ENCODE measurements at regions not wholly inside any gene's neighbourhood (a gene's known extent, or its start where the extent isn't known, plus 50 kb on each side); places are given as distances from the start of the nearest gene placed in this dataset.

GRCh38 chr2:94939349-94939748, 68.1 kb downstream of the TEKT4 start:
- DNase-seq: no peak

DNA sequence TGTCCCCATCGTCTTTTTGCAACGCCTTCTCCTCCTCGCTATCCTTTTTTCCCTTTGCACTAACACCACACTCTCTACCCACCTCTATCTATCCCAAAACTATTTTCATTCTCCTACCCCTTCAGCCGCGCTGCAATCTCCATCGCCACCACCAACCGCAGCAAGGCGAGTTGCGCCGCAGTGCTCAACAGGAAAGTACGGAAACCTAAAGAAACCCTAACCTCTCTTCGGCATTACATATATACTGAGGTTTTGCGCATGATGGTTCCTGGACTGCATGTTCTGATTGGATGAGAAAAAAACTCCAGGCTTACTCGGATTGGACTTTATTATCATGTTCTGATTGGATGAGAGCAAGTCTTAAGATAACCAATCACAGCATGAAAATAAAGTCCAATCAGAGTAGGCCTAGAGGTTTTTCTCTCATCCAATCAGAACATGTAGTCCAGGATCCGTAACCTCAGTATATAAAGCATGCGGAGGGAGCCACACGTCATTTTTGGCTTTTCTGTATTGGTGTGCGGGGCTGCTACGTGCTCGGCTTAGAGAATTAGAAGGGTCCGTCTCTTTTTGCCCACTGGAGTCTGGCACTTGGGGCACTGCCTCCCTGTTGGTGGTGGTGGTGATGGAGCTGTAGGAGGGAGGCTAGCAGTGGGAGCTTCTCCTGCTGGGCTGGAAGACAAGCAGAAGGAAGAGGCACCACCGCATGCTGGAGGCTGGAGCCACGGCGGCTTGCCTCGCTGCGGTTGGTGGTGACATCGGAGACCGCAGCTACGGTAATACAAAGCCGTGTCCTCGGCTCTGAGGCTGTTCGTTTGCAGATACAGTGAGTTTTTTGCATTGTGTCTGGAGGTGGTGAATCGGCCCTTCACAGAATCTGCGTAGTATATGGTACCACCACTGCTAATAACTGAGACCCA, 76.1 kb downstream of the TEKT4 start:
- no peak for DNase-seq

- DNase-seq: no peak
Measured at GRCh38 chr2:94955702-94956101, 69.8 kb upstream of the MAL start.

- DNase-seq: peak; percentile 10
Measured at GRCh38 chr2:94956797-94957391, 68.6 kb upstream of the MAL start.

- no peak for DNase-seq
Measured at GRCh38 chr2:94958245-94958644, 67.3 kb upstream of the MAL start.

DNA sequence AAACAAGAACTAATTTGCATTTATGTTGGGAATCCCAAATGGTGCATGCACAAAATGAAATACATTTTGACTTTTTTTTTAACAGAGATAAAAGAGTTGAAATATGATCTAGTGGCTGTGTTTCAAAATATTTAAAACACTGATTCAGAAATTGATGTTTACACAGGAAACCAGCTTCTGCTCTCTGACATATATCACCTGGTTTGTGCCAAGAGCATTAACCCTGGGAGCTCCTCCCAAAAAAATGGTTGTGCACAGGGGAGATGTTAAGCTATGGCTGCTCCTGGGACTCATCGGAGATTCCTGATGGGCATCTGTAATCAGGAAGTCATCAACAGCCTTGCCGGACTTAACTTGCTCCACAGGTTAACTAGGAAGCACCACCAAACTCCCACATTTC, 65.2 kb upstream of the MAL start:
- no peak for DNase-seq

DNA sequence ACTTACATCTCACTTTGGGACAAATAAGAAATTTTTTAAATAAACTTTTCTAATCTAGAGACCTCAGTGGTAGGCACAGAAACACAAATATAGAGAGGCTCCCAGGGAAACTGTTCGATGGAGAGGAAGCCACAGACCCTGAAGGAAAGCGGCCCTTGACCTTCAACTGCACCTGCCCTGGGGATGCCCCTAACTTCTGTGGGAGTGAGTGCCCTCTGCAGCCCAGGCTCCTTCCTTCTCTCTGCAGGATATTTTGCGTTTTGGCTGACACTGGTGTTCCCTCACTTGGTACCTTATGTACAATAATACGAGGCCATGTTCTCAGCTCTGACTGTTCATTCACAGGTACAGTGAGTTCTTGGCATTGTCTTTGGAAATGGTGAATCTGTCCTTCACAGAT, 64.8 kb upstream of the MAL start:
- no peak for DNase-seq

- DNase-seq: no peak
Measured at GRCh38 chr2:94964193-94964592, 61.3 kb upstream of the MAL start.

DNA sequence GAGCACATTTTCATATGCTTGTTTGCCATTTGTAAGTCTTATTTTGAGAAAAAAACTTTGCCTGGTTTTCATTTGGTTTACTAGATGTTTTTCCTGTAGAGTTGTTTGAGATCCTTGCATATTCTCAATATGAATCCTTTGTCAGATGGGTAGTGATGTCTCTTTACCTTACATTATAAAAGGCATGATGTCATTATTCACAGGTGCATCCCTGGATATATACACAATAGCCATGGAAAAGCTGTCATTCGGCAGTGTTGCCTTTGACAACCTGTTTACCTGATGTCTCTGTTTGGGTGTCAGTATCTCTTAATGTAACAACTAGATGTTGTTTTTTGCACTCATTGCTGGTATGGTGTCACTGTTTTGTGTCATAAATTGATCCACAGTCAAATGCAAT, 58.8 kb upstream of the MAL start:
- DNase-seq: no peak

DNA sequence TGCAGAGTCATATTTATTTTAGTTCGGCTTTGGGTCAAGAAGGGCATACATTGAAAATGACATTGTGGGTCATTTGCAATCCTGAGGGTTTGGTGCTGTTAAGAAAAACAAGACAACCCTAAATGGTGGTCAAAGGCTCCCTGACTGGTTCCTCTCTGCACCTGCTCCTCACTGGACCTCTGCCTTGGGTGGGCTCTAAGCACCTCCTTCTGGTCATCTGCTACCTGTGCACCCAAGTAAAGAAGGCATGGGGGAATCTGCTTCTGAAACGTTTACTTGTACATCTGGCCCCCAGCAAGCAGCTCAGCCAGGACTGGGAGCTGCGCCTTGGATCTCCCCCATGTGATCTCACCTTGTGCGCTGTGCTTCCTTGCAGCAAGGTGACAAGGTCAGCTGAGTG, 55.2 kb upstream of the MAL start:
- DNase-seq: no peak

All from fibroblast of skin of right biceps (primary cell).